HEK293 (cell line): ENCODE measurements at regions not wholly inside any gene's neighbourhood (a gene's known extent, or its start where the extent isn't known, plus 50 kb on each side); places are given as distances from the start of the nearest gene placed in this dataset.

Experiments used
- CTCF ChIA-PET: fragments of 350-600 bp; formaldehyde crosslinking; extraction: SDS; loops from one replicate; lab custom pipeline; 2021; ENCODE audit warnings: antibody characterized with exemption; lab: Yijun Ruan, JAX
- POLR2A ChIA-PET: fragments of 300-600 bp; formaldehyde crosslinking; extraction: SDS; loops from one replicate; lab custom pipeline; 2020; ENCODE audit warnings: antibody characterized with exemption, inconsistent platforms; lab: Yijun Ruan, JAX
- H3K27ac ChIP-seq: fragments of 200-500 bp; sonication (Bioruptor generic); 2 replicates; pipeline ENCODE4 v1.5.1; 2014; ENCODE audit warnings: low read depth, low read length, control low read depth, inconsistent platforms; ENCODE audit errors: extremely low read depth
- H3K36me3 ChIP-seq, 2 experiments: fragments of 200-500 bp in 1 of 2; sonication (Bioruptor generic) in 1 of 2; 1 replicate in 1 of 2; 2 replicates in 1 of 2; pipeline ENCODE4 v1.5.1; 2014 to 2017; ENCODE audit warnings: inconsistent platforms in 2 of 2, low read length in 2 of 2; ENCODE audit not compliant: control insufficient read depth in 2 of 2, insufficient read depth in 1 of 2
- H3K4me1 ChIP-seq: fragments of 200-500 bp; sonication (Bioruptor generic); 2 replicates; pipeline ENCODE4 v1.5.1; 2014; ENCODE audit warnings: mild to moderate bottlenecking, low read length, inconsistent platforms; ENCODE audit not compliant: control insufficient read depth, insufficient read depth
- H3K4me3 ChIP-seq: 2 replicates; pipeline ENCODE4 v1.5.1; 2011; ENCODE audit warnings: low read depth, mild to moderate bottlenecking, control low read depth, low read length, moderate library complexity
- H3K9me3 ChIP-seq: fragments of 200-500 bp; sonication (Bioruptor generic); 2 replicates; pipeline ENCODE4 v1.5.1; 2014; ENCODE audit warnings: low read depth, low read length, inconsistent platforms; ENCODE audit not compliant: control insufficient read depth, insufficient read depth
- BCL11B ChIP-seq: fragments of 450-650 bp; formaldehyde crosslinking; IDR thresholded peaks from 2 replicates; pipeline ENCODE4 v1.5.1; 2016; ENCODE audit warnings: low read depth, missing biosample characterization, missing genetic modification characterization
- HOXD13 ChIP-seq: sonication (generic); formaldehyde crosslinking; IDR thresholded peaks from 2 replicates; pipeline ENCODE4 v1.8.0; 2022; ENCODE audit warnings: missing genetic modification reagents, borderline replicate concordance
- IKZF3 ChIP-seq: fragments of 450-650 bp; IDR thresholded peaks from 2 replicates; pipeline ENCODE4 v1.5.0; 2018; ENCODE audit warnings: missing biosample characterization, mild to moderate bottlenecking, missing genetic modification characterization, moderate library complexity
- KLF16 ChIP-seq: fragments of 450-650 bp; formaldehyde crosslinking; IDR thresholded peaks from 2 replicates; pipeline ENCODE4 v1.5.1; 2017; ENCODE audit warnings: missing biosample characterization, missing genetic modification characterization
- KLF9 ChIP-seq: fragments of 450-650 bp; formaldehyde crosslinking; IDR thresholded peaks from 2 replicates; pipeline ENCODE4 v1.5.1; 2016; ENCODE audit warnings: missing biosample characterization, missing genetic modification characterization, low read depth
- MYNN ChIP-seq: fragments of 450-650 bp; formaldehyde crosslinking; IDR thresholded peaks from 2 replicates; pipeline ENCODE4 v1.5.1; 2016; ENCODE audit warnings: missing biosample characterization, missing genetic modification characterization, borderline replicate concordance
- MZF1 ChIP-seq: fragments of 450-650 bp; formaldehyde crosslinking; IDR thresholded peaks from 2 replicates; pipeline ENCODE4 v1.5.1; 2017; ENCODE audit warnings: missing biosample characterization, missing genetic modification characterization, borderline replicate concordance
- SCRT2 ChIP-seq: fragments of 450-650 bp; formaldehyde crosslinking; IDR thresholded peaks from 2 replicates; pipeline ENCODE4 v1.5.1; 2016; ENCODE audit warnings: missing biosample characterization, missing genetic modification characterization
- SETDB1 ChIP-seq: IDR thresholded peaks from one replicate; pipeline ENCODE4 v1.6.1; 2017; ENCODE audit warnings: mild to moderate bottlenecking, low read length, moderate library complexity, mixed read lengths; ENCODE audit not compliant: insufficient read length
- ZBTB48 ChIP-seq: fragments of 450-650 bp; formaldehyde crosslinking; IDR thresholded peaks from 2 replicates; pipeline ENCODE4 v1.5.1; 2016; ENCODE audit warnings: missing biosample characterization, missing genetic modification characterization
- ZFP3 ChIP-seq: fragments of 450-650 bp; formaldehyde crosslinking; IDR thresholded peaks from 2 replicates; pipeline ENCODE4 v1.5.1; 2016; ENCODE audit warnings: low read depth, missing biosample characterization, missing genetic modification characterization
- ZNF2 ChIP-seq: fragments of 450-650 bp; formaldehyde crosslinking; IDR thresholded peaks from 2 replicates; pipeline ENCODE4 v1.5.1; 2016; ENCODE audit warnings: missing biosample characterization, missing genetic modification characterization
- ZNF211 ChIP-seq: fragments of 450-650 bp; formaldehyde crosslinking; IDR thresholded peaks from 2 replicates; pipeline ENCODE4 v1.5.1; 2016; ENCODE audit warnings: low read depth, missing biosample characterization, missing genetic modification characterization
- ZNF292 ChIP-seq: fragments of 450-650 bp; formaldehyde crosslinking; IDR thresholded peaks from 2 replicates; pipeline ENCODE4 v1.5.1; 2016; ENCODE audit warnings: low read depth, missing biosample characterization, missing genetic modification characterization, borderline replicate concordance
- ZNF37A ChIP-seq: fragments of 450-650 bp; IDR thresholded peaks from 2 replicates; pipeline ENCODE4 v1.5.1; 2018; ENCODE audit warnings: missing biosample characterization, missing genetic modification characterization
- ZNF473 ChIP-seq: fragments of 450-650 bp; formaldehyde crosslinking; IDR thresholded peaks from 2 replicates; pipeline ENCODE4 v1.5.1; 2017; ENCODE audit warnings: missing biosample characterization, missing genetic modification characterization
- ZNF501 ChIP-seq: fragments of 450-650 bp; formaldehyde crosslinking; IDR thresholded peaks from 2 replicates; pipeline ENCODE4 v1.5.1; 2016; ENCODE audit warnings: missing biosample characterization, missing genetic modification characterization
- ZNF514 ChIP-seq: fragments of 450-650 bp; formaldehyde crosslinking; IDR thresholded peaks from 2 replicates; pipeline ENCODE4 v1.5.1; 2016; ENCODE audit warnings: missing biosample characterization, missing genetic modification characterization
- ZNF560 ChIP-seq: fragments of 450-650 bp; formaldehyde crosslinking; IDR thresholded peaks from 2 replicates; pipeline ENCODE4 v1.5.1; 2017; ENCODE audit warnings: missing biosample characterization, missing genetic modification characterization, borderline replicate concordance
- ZNF624 ChIP-seq: fragments of 450-650 bp; formaldehyde crosslinking; IDR thresholded peaks from 2 replicates; pipeline ENCODE4 v1.5.1; 2017; ENCODE audit warnings: missing biosample characterization, missing genetic modification characterization
- ZSCAN16 ChIP-seq: fragments of 450-650 bp; formaldehyde crosslinking; IDR thresholded peaks from 2 replicates; pipeline ENCODE4 v1.5.1; 2016; ENCODE audit warnings: missing biosample characterization, missing genetic modification characterization
- TF ChIP-seq, protein P1 (sequence below): fragments of 450-650 bp; formaldehyde crosslinking; IDR thresholded peaks from 2 replicates; pipeline ENCODE4 v1.5.1; 2016; ENCODE audit warnings: missing biosample characterization, missing genetic modification characterization
- TF ChIP-seq, protein P2 (sequence below): fragments of 450-650 bp; formaldehyde crosslinking; IDR thresholded peaks from 2 replicates; pipeline ENCODE4 v1.5.1; 2016; ENCODE audit warnings: missing biosample characterization, missing genetic modification characterization
- TF ChIP-seq, protein P3 (sequence below): fragments of 450-650 bp; formaldehyde crosslinking; IDR thresholded peaks from 2 replicates; pipeline ENCODE4 v1.5.1; 2016; ENCODE audit warnings: missing biosample characterization, missing genetic modification characterization

GRCh38 chr13:53321296-53321801 lies 292.7 kb downstream of the OLFM4 start:
- Histone ChIP-seq H3K9me3 (no peaks in the 10 kb centered on the region), H3K4me1 (no peaks in the 10 kb centered on the region), H3K27ac (no peak overlapping the region), H3K4me3 (no peak overlapping the region), H3K36me3 (no peaks in the 10 kb centered on the region)
- ChIA-PET CTCF (interaction anchor here (0.6 kb wide), 1 partner anchor 271 kb away, joined by 3 read pairs; no protein-coding TSS in a partner anchor), POLR2A (no interaction called here)
- no peak for TF ChIP-seq ZNF211
- no peak for TF ChIP-seq SETDB1
- no peak for TF ChIP-seq MZF1 (tag by site-specific recombination)
- no peak for TF ChIP-seq BCL11B (tag by site-specific recombination)
- TF ChIP-seq ZNF624 (tag by site-specific recombination): no peak

DNA sequence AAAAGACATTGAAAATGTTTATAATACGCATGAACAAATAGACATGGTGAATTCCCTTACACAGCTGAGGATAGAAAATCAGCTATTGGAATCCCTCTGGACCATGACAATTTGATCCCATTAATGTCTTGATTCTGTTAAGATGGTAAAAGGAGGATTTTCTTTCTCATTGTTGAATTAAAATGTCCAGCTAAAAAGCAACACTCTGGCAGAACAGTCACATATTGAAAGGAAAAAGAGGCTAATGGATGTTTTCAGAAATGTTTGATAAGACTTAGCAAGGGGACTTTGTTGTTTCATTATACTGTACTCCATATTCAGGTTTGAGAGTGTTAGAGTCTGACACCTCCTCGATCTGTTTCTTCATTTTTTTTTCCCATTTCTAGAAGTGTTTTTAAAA lies 296.0 kb downstream of the OLFM4 start:
- TF ChIP-seq, protein P1, sequence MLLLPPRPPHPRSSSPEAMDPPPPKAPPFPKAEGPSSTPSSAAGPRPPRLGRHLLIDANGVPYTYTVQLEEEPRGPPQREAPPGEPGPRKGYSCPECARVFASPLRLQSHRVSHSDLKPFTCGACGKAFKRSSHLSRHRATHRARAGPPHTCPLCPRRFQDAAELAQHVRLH (tag by site-specific recombination): no peak
- Histone ChIP-seq H3K9me3 (no peaks in the 10 kb centered on the region), H3K36me3 (no peaks in the 10 kb centered on the region), H3K27ac (no peak overlapping the region), H3K4me3 (no peak overlapping the region), H3K4me1 (no peaks in the 10 kb centered on the region)
- CTCF ChIA-PET: no interaction called here
- POLR2A ChIA-PET: no interaction called here

- TF ChIP-seq, protein P2, sequence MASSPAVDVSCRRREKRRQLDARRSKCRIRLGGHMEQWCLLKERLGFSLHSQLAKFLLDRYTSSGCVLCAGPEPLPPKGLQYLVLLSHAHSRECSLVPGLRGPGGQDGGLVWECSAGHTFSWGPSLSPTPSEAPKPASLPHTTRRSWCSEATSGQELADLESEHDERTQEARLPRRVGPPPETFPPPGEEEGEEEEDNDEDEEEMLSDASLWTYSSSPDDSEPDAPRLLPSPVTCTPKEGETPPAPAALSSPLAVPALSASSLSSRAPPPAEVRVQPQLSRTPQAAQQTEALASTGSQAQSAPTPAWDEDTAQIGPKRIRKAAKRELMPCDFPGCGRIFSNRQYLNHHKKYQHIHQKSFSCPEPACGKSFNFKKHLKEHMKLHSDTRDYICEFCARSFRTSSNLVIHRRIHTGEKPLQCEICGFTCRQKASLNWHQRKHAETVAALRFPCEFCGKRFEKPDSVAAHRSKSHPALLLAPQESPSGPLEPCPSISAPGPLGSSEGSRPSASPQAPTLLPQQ (tag by site-specific recombination): no peak
- TF ChIP-seq, protein P3, sequence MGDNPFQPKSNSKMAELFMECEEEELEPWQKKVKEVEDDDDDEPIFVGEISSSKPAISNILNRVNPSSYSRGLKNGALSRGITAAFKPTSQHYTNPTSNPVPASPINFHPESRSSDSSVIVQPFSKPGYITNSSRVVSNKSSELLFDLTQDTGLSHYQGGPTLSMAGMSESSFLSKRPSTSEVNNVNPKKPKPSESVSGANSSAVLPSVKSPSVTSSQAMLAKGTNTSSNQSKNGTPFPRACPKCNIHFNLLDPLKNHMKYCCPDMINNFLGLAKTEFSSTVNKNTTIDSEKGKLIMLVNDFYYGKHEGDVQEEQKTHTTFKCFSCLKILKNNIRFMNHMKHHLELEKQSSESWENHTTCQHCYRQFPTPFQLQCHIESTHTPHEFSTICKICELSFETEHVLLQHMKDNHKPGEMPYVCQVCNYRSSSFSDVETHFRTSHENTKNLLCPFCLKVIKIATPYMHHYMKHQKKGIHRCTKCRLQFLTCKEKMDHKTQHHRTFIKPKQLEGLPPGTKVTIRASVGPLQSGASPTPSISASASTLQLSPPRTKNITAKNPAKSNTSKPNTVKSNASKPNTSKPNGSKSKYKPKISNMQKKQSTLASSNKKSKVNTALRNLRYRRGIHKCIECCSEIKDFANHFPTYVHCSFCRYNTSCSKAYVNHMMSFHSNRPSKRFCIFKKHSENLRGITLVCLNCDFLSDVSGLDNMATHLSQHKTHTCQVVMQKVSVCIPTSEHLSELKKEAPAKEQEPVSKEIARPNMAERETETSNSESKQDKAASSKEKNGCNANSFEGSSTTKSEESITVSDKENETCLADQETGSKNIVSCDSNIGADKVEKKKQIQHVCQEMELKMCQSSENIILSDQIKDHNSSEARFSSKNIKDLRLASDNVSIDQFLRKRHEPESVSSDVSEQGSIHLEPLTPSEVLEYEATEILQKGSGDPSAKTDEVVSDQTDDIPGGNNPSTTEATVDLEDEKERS: no peak
- no peak for TF ChIP-seq ZFP3
- Histone ChIP-seq H3K4me1 (no peaks in the 10 kb centered on the region), H3K36me3 (no peaks in the 10 kb centered on the region), H3K9me3 (no peaks in the 10 kb centered on the region), H3K27ac (no peak overlapping the region), H3K4me3 (no peak overlapping the region)
- ChIA-PET CTCF (no interaction called here), POLR2A (no interaction called here)
Measured at GRCh38 chr13:53326716-53327115, 298.1 kb downstream of the OLFM4 start.

- H3K36me3 ChIP-seq: no peaks in the 10 kb centered on the region
- TF ChIP-seq MYNN (tag by site-specific recombination) (no peak), BCL11B (tag by site-specific recombination) (no peak), ZNF514 (tag by site-specific recombination) (no peak), ZNF560 (no peak), ZNF2 (tag by site-specific recombination) (no peak), SCRT2 (no peak), ZSCAN16 (tag by site-specific recombination) (no peak), ZNF292 (no peak), ZNF473 (tag by site-specific recombination) (no peak), HOXD13 (CRISPR knock-in tag) (no peak), KLF16 (tag by site-specific recombination) (no peak), ZBTB48 (tag by site-specific recombination) (no peak), ZNF501 (tag by site-specific recombination) (no peak), IKZF3 (tag by site-specific recombination) (no peak), ZNF37A (tag by site-specific recombination) (no peak), KLF9 (tag by site-specific recombination) (no peak)
- TF ChIP-seq, all 188 proteins: peak for 0
- Histone ChIP-seq H3K27ac (no peak overlapping the region), H3K9me3 (no peaks in the 10 kb centered on the region), H3K4me3 (no peak overlapping the region), H3K4me1 (no peaks in the 10 kb centered on the region)
- ChIA-PET CTCF (no interaction called here), POLR2A (no interaction called here)
Measured at GRCh38 chr13:53327680-53328315, 299.2 kb downstream of the OLFM4 start.
